GM12878 (cell line): ENCODE measurements at regions not wholly inside any gene's neighbourhood (a gene's known extent, or its start where the extent isn't known, plus 50 kb on each side); places are given as distances from the start of the nearest gene placed in this dataset.

Experiments
- ATAC-seq: fragments of 200-7000 bp; cut with Tn5 transposase; 3 replicates; pipeline ENCODE4 v1.9.1; 2020; ENCODE audit warnings: mild to moderate bottlenecking, moderate library complexity
- BruUV-seq: library from RNA; stranded (reverse); fragments of 400-500 nt; replicated peaks from 2 replicates; lab custom pipeline; 2021; lab: Mats Ljungman, UMichigan
- CTCF ChIA-PET: fragments of 300-600 bp; sonication (Branson Sonifier 250); formaldehyde crosslinking; extraction: SDS; loops from one replicate; lab custom pipeline; 2021; ENCODE audit warnings: inconsistent platforms; lab: Yijun Ruan, JAX
- POLR2A ChIA-PET: fragments of 350-600 bp; formaldehyde crosslinking; extraction: SDS; loops from one replicate; lab custom pipeline; 2021; ENCODE audit warnings: inconsistent platforms; lab: Charles Lee
- RAD21 ChIA-PET: fragments of 300-600 bp; sonication (Branson Sonifier 250); formaldehyde crosslinking; loops from one replicate; lab custom pipeline; 2023; ENCODE audit warnings: antibody characterized with exemption; ENCODE audit not compliant: unreplicated experiment; lab: Charles Lee
- SMC1A ChIA-PET: fragments of 300-600 bp; sonication (Branson Sonifier 250); formaldehyde crosslinking; loops from one replicate; lab custom pipeline; 2023; ENCODE audit not compliant: unreplicated experiment, uncharacterized antibody; lab: Charles Lee
- DNase-seq: peaks from one replicate; pipeline ENCODE4 v3.0.0-alpha.2; 2011; ENCODE audit warnings: low read depth, low spot score
- FAIRE-seq: peaks from 3 replicates; lab custom pipeline; 2011; peaks lifted over from hg19 to GRCh38; lab: Jason Lieb, UNC
- H2AFZ ChIP-seq: 2 replicates; pipeline ENCODE4 v1.6.0; 2011; ENCODE audit warnings: low read depth, low read length, control low read depth; ENCODE audit not compliant: control insufficient read depth
- H3K27ac ChIP-seq: 2 replicates; pipeline ENCODE4 v1.5.1; 2011; ENCODE audit warnings: control low read depth; ENCODE audit not compliant: control insufficient read depth, insufficient read depth
- H3K27me3 ChIP-seq, 2 experiments: replicated peaks in 1 of 2; 2 replicates each; pipeline versions ENCODE4 v1.6.0 to v1.6.1; 2011; ENCODE audit warnings: low read length in 1 of 2; ENCODE audit not compliant: control insufficient read depth in 2 of 2, insufficient read depth in 2 of 2
- H3K36me3 ChIP-seq, 2 experiments: 2 replicates each; pipeline ENCODE4 v1.5.1; 2011; ENCODE audit warnings: low read length in 1 of 2; ENCODE audit not compliant: control insufficient read depth in 2 of 2, insufficient read depth in 2 of 2
- H3K4me1 ChIP-seq: 2 replicates; pipeline ENCODE4 v1.6.1; 2011; ENCODE audit warnings: mild to moderate bottlenecking, low read length, moderate library complexity, mixed read lengths; ENCODE audit not compliant: control insufficient read depth, insufficient read depth
- H3K4me2 ChIP-seq: 2 replicates; pipeline ENCODE4 v1.6.0; 2011; ENCODE audit warnings: control low read depth; ENCODE audit not compliant: control insufficient read depth, insufficient read depth
- H3K4me3 ChIP-seq: fragments of 200-600 bp; sonication (generic); 2 replicates; pipeline ENCODE4 v1.5.1; 2016
- H3K79me2 ChIP-seq: 2 replicates; pipeline ENCODE4 v1.6.0; 2011; ENCODE audit warnings: low read length; ENCODE audit not compliant: control insufficient read depth, insufficient read depth
- H3K9ac ChIP-seq: 2 replicates; pipeline ENCODE4 v1.8.0; 2011; ENCODE audit warnings: low read length, control low read depth, mixed read lengths; ENCODE audit not compliant: control insufficient read depth, insufficient read depth
- H3K9me3 ChIP-seq: replicated peaks from 3 replicates; pipeline ENCODE4 v1.5.1; 2011; ENCODE audit warnings: mild to moderate bottlenecking, low read length; ENCODE audit not compliant: control insufficient read depth, insufficient read depth
- H4K20me1 ChIP-seq: 2 replicates; pipeline ENCODE4 v1.6.0; 2011; ENCODE audit not compliant: control insufficient read depth, insufficient read depth
- BACH1 ChIP-seq: fragments of 450-650 bp; IDR thresholded peaks from 2 replicates; pipeline ENCODE4 v1.6.1; 2017; ENCODE audit warnings: mild to moderate bottlenecking, borderline replicate concordance
- CHD1 ChIP-seq: IDR thresholded peaks from 2 replicates; pipeline ENCODE4 v1.6.1; 2012; ENCODE audit warnings: low read depth, low read length, improper control_type of control experiment
- CHD2 ChIP-seq: IDR thresholded peaks from 2 replicates; pipeline ENCODE4 v1.6.1; 2011; ENCODE audit warnings: low read depth, low read length, improper control_type of control experiment, borderline replicate concordance
- EGR1 ChIP-seq, 2 experiments: IDR thresholded peaks; 1 replicate in 1 of 2; 2 replicates in 1 of 2; pipeline ENCODE4 v1.6.1; 2011 to 2012; ENCODE audit warnings: low read depth in 2 of 2, low read length in 2 of 2, borderline replicate concordance in 1 of 2, mild to moderate bottlenecking in 1 of 2, moderate library complexity in 1 of 2
- FOXK2 ChIP-seq: fragments of 450-650 bp; IDR thresholded peaks from 2 replicates; pipeline ENCODE4 v1.6.1; 2017; ENCODE audit warnings: mild to moderate bottlenecking, moderate library complexity
- NR2C1 ChIP-seq: fragments of 450-650 bp; IDR thresholded peaks from 2 replicates; pipeline ENCODE4 v1.6.1; 2017; ENCODE audit warnings: antibody characterized with exemption, mild to moderate bottlenecking, moderate library complexity
- NR2C2 ChIP-seq: IDR thresholded peaks from 2 replicates; pipeline ENCODE4 v1.6.1; 2011; ENCODE audit warnings: borderline replicate concordance, low read depth; ENCODE audit not compliant: control insufficient read depth, insufficient read length
- POLR2AphosphoS5 ChIP-seq: IDR thresholded peaks from 2 replicates; pipeline ENCODE4 v1.6.1; 2011; ENCODE audit warnings: mild to moderate bottlenecking, low read length, inconsistent platforms
- RUNX3 ChIP-seq: IDR thresholded peaks from 2 replicates; pipeline ENCODE4 v1.6.1; 2012; ENCODE audit warnings: low read length, inconsistent platforms
- SKIL ChIP-seq: fragments of 450-650 bp; IDR thresholded peaks from 2 replicates; pipeline ENCODE4 v1.6.1; 2017; ENCODE audit warnings: mild to moderate bottlenecking, low read depth, inconsistent platforms; ENCODE audit not compliant: poor library complexity, severe bottlenecking
- SMC3 ChIP-seq: IDR thresholded peaks from 2 replicates; pipeline ENCODE4 v1.6.1; 2011; ENCODE audit warnings: low read length, improper control_type of control experiment, borderline replicate concordance
- SRF ChIP-seq, 2 experiments: IDR thresholded peaks; 2 replicates each; pipeline ENCODE4 v1.6.1; 2011; ENCODE audit warnings: low read depth in 2 of 2, low read length in 2 of 2, mild to moderate bottlenecking in 1 of 2, moderate library complexity in 1 of 2
- ZNF217 ChIP-seq: fragments of 450-650 bp; IDR thresholded peaks from 2 replicates; pipeline ENCODE4 v1.6.1; 2017; ENCODE audit warnings: antibody characterized with exemption, mild to moderate bottlenecking
- WGBS: methylation state at CpG from one replicate; pipeline ENCODE4 v1.1.6; 2016; ENCODE audit warnings: low lambda C conversion rate; ENCODE audit not compliant: insufficient replicate concordance, insufficient coverage; ENCODE audit errors: missing lambda C conversion rate; 5-methylcytosine and 5-hydroxymethylcytosine counted together
- in situ Hi-C: fragments of 300-500 bp; cut with MboI; formaldehyde crosslinking; loops from 9 replicates; pipeline ENCODE4 v1.14.3; 2018; ENCODE audit warnings: mixed read lengths
- intact Hi-C: fragments of 100-400 bp; cut with micrococcal nuclease; formaldehyde crosslinking; loops from one replicate; pipeline ENCODE4 v1.14.2; 2022; ENCODE audit not compliant: unreplicated experiment
- TF ChIP-seq, protein P1 (sequence below): fragments of 450-650 bp; formaldehyde crosslinking; IDR thresholded peaks from 2 replicates; pipeline ENCODE4 v1.4.0; 2020; ENCODE audit warnings: mild to moderate bottlenecking, moderate library complexity
- TF ChIP-seq, protein P2 (sequence below): IDR thresholded peaks from 2 replicates; pipeline ENCODE4 v1.6.1; 2012; ENCODE audit warnings: low read depth, low read length, improper control_type of control experiment

DNA sequence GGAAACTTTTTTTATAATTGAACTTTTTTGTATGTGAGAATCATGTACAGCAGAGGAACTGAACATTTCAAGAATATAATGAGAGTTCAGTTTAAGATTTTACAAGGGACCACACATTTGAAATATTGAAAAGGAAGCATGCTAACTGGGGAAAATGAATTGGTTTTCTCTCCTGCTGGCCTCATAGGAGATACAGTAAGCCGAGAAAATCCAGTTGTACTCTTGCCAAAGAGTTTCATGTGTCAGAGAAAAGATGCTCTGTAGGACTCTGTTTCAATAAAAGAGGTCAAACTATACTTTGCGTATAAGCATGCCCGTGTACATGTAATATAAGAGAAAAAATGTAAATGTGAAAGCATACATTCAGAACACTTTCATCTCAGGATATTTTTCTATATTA is 393.5 kb upstream of the NRSN1 start:
- DNase-seq (no peak), ATAC-seq (no peak), FAIRE-seq (no peak)
- ChIA-PET RAD21 (no interaction called here), SMC1A (interaction anchor here (0.6 kb wide), 1 partner anchor 153 kb away, joined by 4 read pairs; no protein-coding TSS in a partner anchor), CTCF (no interaction called here), POLR2A (no interaction called here)
- no peaks in the 10 kb centered on the region for H4K20me1 ChIP-seq
- no peaks in the 10 kb centered on the region for H3K36me3 ChIP-seq
- BruUV-seq, result no TSS peak
- no peak overlapping the region for H3K4me2 ChIP-seq
- no peaks in the 10 kb centered on the region for H3K79me2 ChIP-seq
- no peaks in the 10 kb centered on the region for H3K9me3 ChIP-seq
- no peaks in the 10 kb centered on the region for H3K4me1 ChIP-seq
- intact Hi-C loops, result no loop called here
- WGBS, result 63% methylated on average over 3 of the region's 3 CpGs
- H3K27me3 ChIP-seq, result no peaks in the 10 kb centered on the region
- in situ Hi-C loops, result no loop called here
- H2AFZ ChIP-seq, result no peak overlapping the region
- H3K27ac ChIP-seq, result no peak overlapping the region
- no peak overlapping the region for H3K9ac ChIP-seq
- H3K4me3 ChIP-seq, result no peak overlapping the region
- TF ChIP-seq, protein P1, sequence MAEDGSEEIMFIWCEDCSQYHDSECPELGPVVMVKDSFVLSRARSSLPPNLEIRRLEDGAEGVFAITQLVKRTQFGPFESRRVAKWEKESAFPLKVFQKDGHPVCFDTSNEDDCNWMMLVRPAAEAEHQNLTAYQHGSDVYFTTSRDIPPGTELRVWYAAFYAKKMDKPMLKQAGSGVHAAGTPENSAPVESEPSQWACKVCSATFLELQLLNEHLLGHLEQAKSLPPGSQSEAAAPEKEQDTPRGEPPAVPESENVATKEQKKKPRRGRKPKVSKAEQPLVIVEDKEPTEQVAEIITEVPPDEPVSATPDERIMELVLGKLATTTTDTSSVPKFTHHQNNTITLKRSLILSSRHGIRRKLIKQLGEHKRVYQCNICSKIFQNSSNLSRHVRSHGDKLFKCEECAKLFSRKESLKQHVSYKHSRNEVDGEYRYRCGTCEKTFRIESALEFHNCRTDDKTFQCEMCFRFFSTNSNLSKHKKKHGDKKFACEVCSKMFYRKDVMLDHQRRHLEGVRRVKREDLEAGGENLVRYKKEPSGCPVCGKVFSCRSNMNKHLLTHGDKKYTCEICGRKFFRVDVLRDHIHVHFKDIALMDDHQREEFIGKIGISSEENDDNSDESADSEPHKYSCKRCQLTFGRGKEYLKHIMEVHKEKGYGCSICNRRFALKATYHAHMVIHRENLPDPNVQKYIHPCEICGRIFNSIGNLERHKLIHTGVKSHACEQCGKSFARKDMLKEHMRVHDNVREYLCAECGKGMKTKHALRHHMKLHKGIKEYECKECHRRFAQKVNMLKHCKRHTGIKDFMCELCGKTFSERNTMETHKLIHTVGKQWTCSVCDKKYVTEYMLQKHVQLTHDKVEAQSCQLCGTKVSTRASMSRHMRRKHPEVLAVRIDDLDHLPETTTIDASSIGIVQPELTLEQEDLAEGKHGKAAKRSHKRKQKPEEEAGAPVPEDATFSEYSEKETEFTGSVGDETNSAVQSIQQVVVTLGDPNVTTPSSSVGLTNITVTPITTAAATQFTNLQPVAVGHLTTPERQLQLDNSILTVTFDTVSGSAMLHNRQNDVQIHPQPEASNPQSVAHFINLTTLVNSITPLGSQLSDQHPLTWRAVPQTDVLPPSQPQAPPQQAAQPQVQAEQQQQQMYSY (CRISPR knock-in tag), result no peak
- no peak for TF ChIP-seq SMC3
- no peak for TF ChIP-seq POLR2AphosphoS5
- no peak for TF ChIP-seq RUNX3
- no peak for TF ChIP-seq BACH1
- TF ChIP-seq CHD1, result no peak
- TF ChIP-seq CHD2, result no peak
- no peak for TF ChIP-seq EGR1 (IDR thresholded peaks at IDR 0.05; ENCODE audit: borderline replicate concordance in 1 of 2, low read depth in 2 of 2, low read length in 2 of 2)
- no peak for TF ChIP-seq FOXK2
- TF ChIP-seq SRF (IDR thresholded peaks at IDR 0.05; ENCODE audit: low read depth in 2 of 2, low read length in 2 of 2), result no peak
- TF ChIP-seq, protein P2, sequence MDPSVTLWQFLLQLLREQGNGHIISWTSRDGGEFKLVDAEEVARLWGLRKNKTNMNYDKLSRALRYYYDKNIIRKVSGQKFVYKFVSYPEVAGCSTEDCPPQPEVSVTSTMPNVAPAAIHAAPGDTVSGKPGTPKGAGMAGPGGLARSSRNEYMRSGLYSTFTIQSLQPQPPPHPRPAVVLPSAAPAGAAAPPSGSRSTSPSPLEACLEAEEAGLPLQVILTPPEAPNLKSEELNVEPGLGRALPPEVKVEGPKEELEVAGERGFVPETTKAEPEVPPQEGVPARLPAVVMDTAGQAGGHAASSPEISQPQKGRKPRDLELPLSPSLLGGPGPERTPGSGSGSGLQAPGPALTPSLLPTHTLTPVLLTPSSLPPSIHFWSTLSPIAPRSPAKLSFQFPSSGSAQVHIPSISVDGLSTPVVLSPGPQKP, result no peak
- TF ChIP-seq NR2C2, result no peak
- no peak for TF ChIP-seq SKIL
- no peak for TF ChIP-seq ZNF217
- TF ChIP-seq NR2C1, result no peak
